Astrocyte of the spinal cord (primary cell): ENCODE measurements at regions not wholly inside any gene's neighbourhood (a gene's known extent, or its start where the extent isn't known, plus 50 kb on each side); places are given as distances from the start of the nearest gene placed in this dataset.
A peak's percentile ranks its signal among the peaks of the same experiment; 100 is the strongest.

Source experiments
- DNase-seq: peaks from one replicate; pipeline ENCODE4 v3.0.0; 2011; ENCODE audit warnings: low read depth, low spot score
- H3K4me3 ChIP-seq: 2 replicates; pipeline ENCODE4 v1.5.1; 2011; ENCODE audit warnings: low read depth, mild to moderate bottlenecking, low read length, moderate library complexity
- in situ Hi-C: cut with HindIII; loops from 2 replicates; pipeline ENCODE4 v1.10.0; 2017; ENCODE audit warnings: low sequenced_read_pairs
- TF ChIP-seq, protein P1 (sequence below): IDR thresholded peaks from 2 replicates; pipeline ENCODE4 v1.5.1; 2012; ENCODE audit warnings: low read depth, mild to moderate bottlenecking, low read length, inconsistent platforms

DNA sequence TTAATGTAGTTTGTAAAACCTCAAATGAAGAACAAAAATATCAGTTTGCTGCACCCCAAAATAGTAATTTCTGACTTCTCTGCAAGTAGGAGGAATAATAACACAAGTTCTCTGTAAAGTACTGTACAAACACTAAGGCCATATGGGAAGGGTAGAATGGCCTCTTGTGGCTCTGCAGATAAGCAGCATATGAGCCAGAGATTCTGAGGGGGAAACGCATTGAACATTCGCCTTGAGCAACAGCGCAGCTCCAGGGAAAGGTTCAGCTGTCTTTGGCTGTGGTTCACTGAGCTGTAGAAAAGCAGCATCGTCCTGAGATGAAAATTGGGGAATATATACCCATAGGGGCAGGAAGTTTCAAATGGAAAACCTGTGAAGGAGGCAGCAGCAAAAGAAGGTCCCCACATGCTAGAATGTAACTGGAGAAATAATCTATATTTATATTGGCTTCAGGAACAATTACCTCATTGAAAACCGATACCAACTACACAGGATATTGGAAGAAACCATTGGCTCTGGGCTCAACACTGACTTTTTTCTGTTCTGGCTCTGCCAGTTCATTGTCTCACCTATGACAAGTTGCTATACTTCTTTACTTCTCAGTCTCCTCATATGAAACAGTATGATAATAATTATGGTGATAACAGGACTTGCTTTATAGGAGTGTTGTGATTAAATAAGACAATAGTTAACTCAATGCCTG is 357.6 kb upstream of the CPEB2 start:
- no peak overlapping the region for H3K4me3 ChIP-seq
- TF ChIP-seq, protein P1, sequence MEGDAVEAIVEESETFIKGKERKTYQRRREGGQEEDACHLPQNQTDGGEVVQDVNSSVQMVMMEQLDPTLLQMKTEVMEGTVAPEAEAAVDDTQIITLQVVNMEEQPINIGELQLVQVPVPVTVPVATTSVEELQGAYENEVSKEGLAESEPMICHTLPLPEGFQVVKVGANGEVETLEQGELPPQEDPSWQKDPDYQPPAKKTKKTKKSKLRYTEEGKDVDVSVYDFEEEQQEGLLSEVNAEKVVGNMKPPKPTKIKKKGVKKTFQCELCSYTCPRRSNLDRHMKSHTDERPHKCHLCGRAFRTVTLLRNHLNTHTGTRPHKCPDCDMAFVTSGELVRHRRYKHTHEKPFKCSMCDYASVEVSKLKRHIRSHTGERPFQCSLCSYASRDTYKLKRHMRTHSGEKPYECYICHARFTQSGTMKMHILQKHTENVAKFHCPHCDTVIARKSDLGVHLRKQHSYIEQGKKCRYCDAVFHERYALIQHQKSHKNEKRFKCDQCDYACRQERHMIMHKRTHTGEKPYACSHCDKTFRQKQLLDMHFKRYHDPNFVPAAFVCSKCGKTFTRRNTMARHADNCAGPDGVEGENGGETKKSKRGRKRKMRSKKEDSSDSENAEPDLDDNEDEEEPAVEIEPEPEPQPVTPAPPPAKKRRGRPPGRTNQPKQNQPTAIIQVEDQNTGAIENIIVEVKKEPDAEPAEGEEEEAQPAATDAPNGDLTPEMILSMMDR = no peak
- DNase-seq = no peak
- in situ Hi-C loops = no loop called here

DNA sequence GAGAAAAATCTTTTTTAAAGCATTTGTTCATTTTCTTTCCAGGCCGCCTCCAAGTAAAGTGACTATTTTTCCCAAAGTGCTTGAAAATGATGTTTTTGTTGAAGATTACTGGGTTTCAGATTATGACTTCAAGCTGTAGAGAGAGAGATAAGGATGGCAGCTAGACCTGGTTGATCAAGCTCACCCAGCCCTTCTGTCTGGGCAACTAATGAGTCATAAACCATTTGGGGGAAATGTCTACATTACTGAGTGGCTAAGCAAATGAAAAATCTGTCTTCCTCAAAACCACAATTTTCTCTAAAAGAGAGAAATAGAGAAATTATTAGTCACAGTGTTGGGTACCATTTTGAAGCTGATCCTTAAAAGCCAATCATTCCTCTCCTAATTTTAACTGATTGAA is 355.4 kb upstream of the CPEB2 start:
- TF ChIP-seq, protein P1 = no peak
- in situ Hi-C loops = no loop called here
- peak; percentile 56 for DNase-seq
- H3K4me3 ChIP-seq = no peak overlapping the region

DNA sequence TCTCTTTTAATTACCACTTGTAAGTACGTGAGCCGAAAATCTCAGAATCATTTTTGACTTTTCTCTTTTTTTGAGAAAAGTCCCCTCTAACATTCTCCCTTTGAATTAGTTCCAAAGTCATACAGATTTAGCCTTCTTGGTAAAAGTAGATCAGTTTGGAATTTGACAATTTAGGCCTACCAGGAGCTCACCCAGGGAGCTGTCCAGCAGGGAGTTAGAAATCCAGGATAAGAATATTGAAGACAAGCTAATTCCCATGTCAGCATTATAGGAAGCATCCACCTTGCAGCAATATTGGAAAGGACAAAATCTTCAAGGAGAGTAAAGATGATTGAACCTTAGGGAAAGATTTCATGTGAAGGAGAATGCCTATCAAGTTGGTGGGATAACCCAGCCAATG is 352.2 kb upstream of the CPEB2 start:
- in situ Hi-C loops = no loop called here
- peak; percentile 38 for DNase-seq
- H3K4me3 ChIP-seq = no peak overlapping the region
- TF ChIP-seq, protein P1 = no peak

DNA sequence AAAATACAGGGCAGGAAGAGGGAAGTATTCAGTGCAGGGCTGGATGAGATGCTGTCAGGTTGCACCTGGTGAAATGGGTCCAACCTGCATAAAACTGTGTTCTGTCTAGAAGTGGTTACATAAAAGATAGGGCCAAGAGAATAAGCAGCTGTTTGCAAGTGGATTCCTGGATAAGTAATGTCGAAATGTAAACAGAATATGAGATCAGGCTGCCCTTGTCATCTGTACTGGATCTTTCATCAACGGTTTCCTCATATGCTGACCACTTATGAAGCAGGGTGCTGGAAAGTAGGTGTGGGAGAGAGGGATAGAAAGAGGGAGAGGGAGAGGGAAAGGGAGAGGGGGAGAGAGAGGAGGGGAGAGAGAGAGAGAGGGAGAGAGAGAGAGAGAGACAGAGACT is 349.8 kb upstream of the CPEB2 start:
- in situ Hi-C loops = no loop called here
- DNase-seq = no peak
- no peak overlapping the region for H3K4me3 ChIP-seq
- TF ChIP-seq, protein P1 = no peak

DNA sequence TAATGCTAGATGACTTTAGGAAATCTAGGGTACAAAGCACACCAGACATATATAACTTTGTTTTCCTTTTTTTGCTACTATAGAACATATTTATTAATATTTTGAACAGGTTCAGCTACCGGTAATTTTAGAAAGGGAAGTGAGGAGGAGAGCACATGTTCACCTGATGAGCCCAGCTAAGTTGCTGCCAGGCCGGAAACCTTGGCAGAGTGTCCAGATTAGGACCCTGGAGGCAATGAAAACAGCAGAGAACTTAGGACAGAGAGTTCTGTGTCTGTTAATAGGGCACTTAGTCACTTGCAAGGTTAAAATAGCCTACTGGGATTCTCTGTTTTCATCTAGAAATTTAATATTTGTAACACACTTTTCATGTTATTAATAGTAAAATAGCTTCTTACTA is 348.9 kb upstream of the CPEB2 start:
- TF ChIP-seq, protein P1 = no peak
- H3K4me3 ChIP-seq = no peak overlapping the region
- in situ Hi-C loops = no loop called here

DNA sequence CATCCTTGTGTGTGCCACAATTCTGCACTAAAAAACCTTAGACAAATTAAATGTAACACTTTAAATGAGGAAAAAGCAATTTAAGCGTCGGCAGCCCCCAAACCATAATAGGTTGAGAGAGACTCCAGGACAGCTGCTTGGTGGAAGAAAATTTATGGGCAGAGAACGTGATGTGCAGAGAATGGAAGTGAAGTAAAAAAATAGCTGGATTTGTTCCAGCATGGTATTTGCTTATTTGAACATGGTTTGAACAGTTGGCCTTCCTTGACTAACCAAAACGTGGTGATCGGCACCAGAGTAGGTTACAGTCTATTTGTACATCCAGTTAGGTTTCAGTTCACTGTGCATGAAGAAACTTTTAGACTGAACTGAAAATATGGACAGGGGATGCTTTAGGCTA is 343.0 kb upstream of the CPEB2 start:
- no peak overlapping the region for H3K4me3 ChIP-seq
- TF ChIP-seq, protein P1 = no peak
- no peak for DNase-seq
- in situ Hi-C loops = no loop called here

More for the DNA sequence above, 348.9 kb upstream of the CPEB2 start:
- no peak for DNase-seq
